HEK293 (cell line): ENCODE measurements at regions not wholly inside any gene's neighbourhood (a gene's known extent, or its start where the extent isn't known, plus 50 kb on each side); places are given as distances from the start of the nearest gene placed in this dataset.
"Not testable (repeated sequence)": the region's sequence is repeated elsewhere in the genome, so short reads cannot be mapped to it uniquely, and the experiment has no call there.

Experiments used
- CTCF ChIA-PET: fragments of 350-600 bp; formaldehyde crosslinking; extraction: SDS; loops from one replicate; lab custom pipeline; 2021; ENCODE audit warnings: antibody characterized with exemption; lab: Yijun Ruan, JAX
- POLR2A ChIA-PET: fragments of 300-600 bp; formaldehyde crosslinking; extraction: SDS; loops from one replicate; lab custom pipeline; 2020; ENCODE audit warnings: antibody characterized with exemption, inconsistent platforms; lab: Yijun Ruan, JAX
- H3K27ac ChIP-seq: fragments of 200-500 bp; sonication (Bioruptor generic); 2 replicates; pipeline ENCODE4 v1.5.1; 2014; ENCODE audit warnings: low read depth, low read length, control low read depth, inconsistent platforms; ENCODE audit errors: extremely low read depth
- H3K36me3 ChIP-seq, 2 experiments: fragments of 200-500 bp in 1 of 2; sonication (Bioruptor generic) in 1 of 2; 1 replicate in 1 of 2; 2 replicates in 1 of 2; pipeline ENCODE4 v1.5.1; 2014 to 2017; ENCODE audit warnings: inconsistent platforms in 2 of 2, low read length in 2 of 2; ENCODE audit not compliant: control insufficient read depth in 2 of 2, insufficient read depth in 1 of 2
- H3K4me1 ChIP-seq: fragments of 200-500 bp; sonication (Bioruptor generic); 2 replicates; pipeline ENCODE4 v1.5.1; 2014; ENCODE audit warnings: mild to moderate bottlenecking, low read length, inconsistent platforms; ENCODE audit not compliant: control insufficient read depth, insufficient read depth
- H3K4me3 ChIP-seq: 2 replicates; pipeline ENCODE4 v1.5.1; 2011; ENCODE audit warnings: low read depth, mild to moderate bottlenecking, control low read depth, low read length, moderate library complexity
- H3K9me3 ChIP-seq: fragments of 200-500 bp; sonication (Bioruptor generic); 2 replicates; pipeline ENCODE4 v1.5.1; 2014; ENCODE audit warnings: low read depth, low read length, inconsistent platforms; ENCODE audit not compliant: control insufficient read depth, insufficient read depth
- GLI4 ChIP-seq: fragments of 450-650 bp; formaldehyde crosslinking; IDR thresholded peaks from 2 replicates; pipeline ENCODE4 v1.5.1; 2016; ENCODE audit warnings: missing biosample characterization, missing genetic modification characterization
- REST ChIP-seq: fragments of 450-650 bp; formaldehyde crosslinking; IDR thresholded peaks from 2 replicates; pipeline ENCODE4 v1.5.1; 2016; ENCODE audit warnings: missing biosample characterization, missing genetic modification characterization
- ZFP3 ChIP-seq: fragments of 450-650 bp; formaldehyde crosslinking; IDR thresholded peaks from 2 replicates; pipeline ENCODE4 v1.5.1; 2016; ENCODE audit warnings: low read depth, missing biosample characterization, missing genetic modification characterization
- ZNF157 ChIP-seq: fragments of 450-650 bp; formaldehyde crosslinking; IDR thresholded peaks from 2 replicates; pipeline ENCODE4 v1.5.1; 2016; ENCODE audit warnings: missing biosample characterization, missing genetic modification characterization
- ZNF302 ChIP-seq: fragments of 450-650 bp; formaldehyde crosslinking; IDR thresholded peaks from 2 replicates; pipeline ENCODE4 v1.5.1; 2016; ENCODE audit warnings: missing biosample characterization, missing genetic modification characterization, low read depth
- ZNF335 ChIP-seq: fragments of 450-650 bp; formaldehyde crosslinking; conservative IDR thresholded peaks from 2 replicates; pipeline ENCODE4 v1.5.1; 2016; ENCODE audit warnings: missing biosample characterization, missing genetic modification characterization
- ZNF354C ChIP-seq: fragments of 450-650 bp; formaldehyde crosslinking; IDR thresholded peaks from 2 replicates; pipeline ENCODE4 v1.5.1; 2016; ENCODE audit warnings: missing biosample characterization, missing genetic modification characterization, low read depth, borderline replicate concordance
- ZNF366 ChIP-seq: fragments of 450-650 bp; formaldehyde crosslinking; conservative IDR thresholded peaks from 2 replicates; pipeline ENCODE4 v1.5.1; 2016; ENCODE audit warnings: missing biosample characterization, missing genetic modification characterization
- ZNF548 ChIP-seq: fragments of 450-650 bp; formaldehyde crosslinking; IDR thresholded peaks from 2 replicates; pipeline ENCODE4 v1.5.1; 2016; ENCODE audit warnings: missing biosample characterization, missing genetic modification characterization
- ZNF639 ChIP-seq: fragments of 450-650 bp; formaldehyde crosslinking; IDR thresholded peaks from 2 replicates; pipeline ENCODE4 v1.5.1; 2016; ENCODE audit warnings: missing biosample characterization, missing genetic modification characterization
- ZNF677 ChIP-seq: fragments of 450-650 bp; IDR thresholded peaks from 2 replicates; pipeline ENCODE4 v1.5.0; 2018; ENCODE audit warnings: missing biosample characterization, mild to moderate bottlenecking, missing genetic modification characterization, moderate library complexity
- ZNF701 ChIP-seq: fragments of 450-650 bp; formaldehyde crosslinking; IDR thresholded peaks from 2 replicates; pipeline ENCODE4 v1.5.1; 2016; ENCODE audit warnings: missing biosample characterization, missing genetic modification characterization
- ZNF777 ChIP-seq: fragments of 450-650 bp; formaldehyde crosslinking; IDR thresholded peaks from 2 replicates; pipeline ENCODE4 v1.5.1; 2017; ENCODE audit warnings: missing biosample characterization, missing genetic modification characterization, borderline replicate concordance
- ZNF791 ChIP-seq: fragments of 450-650 bp; formaldehyde crosslinking; IDR thresholded peaks from 2 replicates; pipeline ENCODE4 v1.5.1; 2016; ENCODE audit warnings: missing biosample characterization, missing genetic modification characterization
- ZNF792 ChIP-seq: fragments of 450-650 bp; formaldehyde crosslinking; IDR thresholded peaks from 2 replicates; pipeline ENCODE4 v1.5.1; 2016; ENCODE audit warnings: missing biosample characterization, missing genetic modification characterization
- ZSCAN4 ChIP-seq: fragments of 450-650 bp; formaldehyde crosslinking; IDR thresholded peaks from 2 replicates; pipeline ENCODE4 v1.5.1; 2017; ENCODE audit warnings: missing biosample characterization, missing genetic modification characterization
- ZXDB ChIP-seq: fragments of 450-650 bp; formaldehyde crosslinking; IDR thresholded peaks from 2 replicates; pipeline ENCODE4 v1.5.1; 2016; ENCODE audit warnings: missing biosample characterization, missing genetic modification characterization
- TF ChIP-seq, protein P1 (sequence below): IDR thresholded peaks from 2 replicates; pipeline ENCODE4 v1.6.1; 2011; ENCODE audit warnings: mild to moderate bottlenecking, low read depth, low read length, borderline replicate concordance

DNA sequence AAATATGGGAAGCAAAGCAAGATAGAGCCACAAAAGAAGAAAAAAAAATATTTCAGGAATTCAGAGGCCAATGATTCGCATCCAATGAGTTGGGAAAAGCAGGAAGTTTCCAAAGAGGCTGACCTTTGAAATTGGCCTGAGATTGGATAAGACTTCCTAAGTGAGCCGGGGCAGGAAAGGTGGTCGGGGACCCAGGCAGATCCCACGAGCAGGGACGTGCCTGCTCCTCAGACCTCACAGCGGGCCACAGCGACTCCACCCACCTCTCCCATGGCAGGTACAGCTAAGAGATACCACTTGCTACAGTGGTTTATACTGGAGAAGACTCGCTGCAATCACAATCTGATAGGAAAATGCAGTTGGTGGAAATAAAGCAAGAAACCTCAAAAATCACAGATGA is 102.8 kb upstream of the SALL3 start (continued):
- no peak for TF ChIP-seq REST (tag by site-specific recombination)
- TF ChIP-seq ZNF701 (tag by site-specific recombination) = no peak
- no peak for TF ChIP-seq ZNF791
- no peak for TF ChIP-seq ZNF335 (tag by site-specific recombination)

- no peak for TF ChIP-seq GLI4
- Histone ChIP-seq H3K36me3 (no peaks in the 10 kb centered on the region), H3K4me3 (no peak overlapping the region), H3K9me3 (no peaks in the 10 kb centered on the region), H3K4me1 (no peaks in the 10 kb centered on the region), H3K27ac (no peak overlapping the region)
- POLR2A ChIA-PET = no interaction called here
- CTCF ChIA-PET = interaction anchor here (1.0 kb wide), 1 partner anchor 17 kb away, joined by 4 read pairs; no protein-coding TSS in a partner anchor
Observed at GRCh38 chr18:78878335-78878734, 101.3 kb upstream of the SALL3 start.

DNA sequence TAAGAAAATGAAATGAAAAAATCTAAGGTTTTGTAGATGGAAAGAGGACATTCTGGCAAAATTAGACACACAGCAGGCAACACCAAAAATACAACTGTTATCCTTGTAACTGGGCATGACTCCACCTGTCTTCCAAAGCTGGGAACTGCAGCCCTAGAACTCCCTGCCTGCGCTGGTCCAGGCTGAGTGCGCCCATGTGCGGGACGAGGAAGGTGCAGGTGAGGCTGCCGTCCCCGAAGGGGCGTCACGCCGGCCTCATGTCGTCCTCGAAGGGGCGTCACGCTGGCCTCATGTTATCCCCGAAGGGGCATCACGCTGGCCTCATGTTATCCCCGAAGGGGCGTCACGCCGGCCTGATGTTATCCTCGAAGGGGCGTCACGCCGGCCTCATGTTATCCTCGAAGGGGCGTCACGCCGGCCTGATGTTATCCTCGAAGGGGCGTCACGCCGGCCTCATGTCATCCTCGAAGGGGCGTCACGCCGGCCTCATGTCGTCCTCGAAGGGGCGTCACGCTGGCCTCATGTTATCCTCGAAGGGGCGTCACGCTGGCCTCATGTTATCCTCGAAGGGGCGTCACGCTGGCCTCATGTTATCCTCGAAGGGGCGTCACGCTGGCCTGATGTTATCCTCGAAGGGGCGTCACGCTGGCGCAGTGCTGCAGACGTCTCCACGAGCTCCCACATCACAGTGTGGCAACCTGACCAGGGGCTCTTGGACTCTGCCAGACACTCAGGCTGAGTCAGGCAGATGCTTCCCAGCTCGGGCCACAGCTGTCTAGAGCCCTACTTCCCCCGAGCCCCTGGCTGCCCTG is 100.3 kb upstream of the SALL3 start:
- H3K27ac ChIP-seq, H3K9me3 ChIP-seq, H3K36me3 ChIP-seq, POLR2A ChIA-PET, H3K4me3 ChIP-seq, H3K4me1 ChIP-seq: not testable (repeated sequence)
- CTCF ChIA-PET = interaction anchor here (1.0 to 1.2 kb wide), 2 partner anchors 17 to 68 kb away, joined by 3 to 4 read pairs; no protein-coding TSS in a partner anchor

- POLR2A ChIA-PET = no interaction called here
- Histone ChIP-seq H3K4me3 (no peak overlapping the region), H3K4me1 (no peaks in the 10 kb centered on the region), H3K9me3 (no peaks in the 10 kb centered on the region), H3K36me3 (no peaks in the 10 kb centered on the region), H3K27ac (no peak overlapping the region)
- TF ChIP-seq ZFP3 (tag by site-specific recombination) (no peak), ZNF677 (tag by site-specific recombination) (no peak), ZNF157 (tag by site-specific recombination) (no peak), ZNF548 (tag by site-specific recombination) (no peak), ZNF777 (tag by site-specific recombination) (no peak), GLI4 (no peak), ZNF366 (tag by site-specific recombination) (no peak), ZXDB (tag by site-specific recombination) (no peak)
- CTCF ChIA-PET = no interaction called here
Observed at GRCh38 chr18:78882585-78882984, 97.0 kb upstream of the SALL3 start.

- no peaks in the 10 kb centered on the region for H3K4me1 ChIP-seq
- ChIA-PET CTCF (interaction anchor here (0.6 to 3.6 kb wide), 2 partner anchors 8 to 367 kb away, joined by 3 to 23 read pairs; no protein-coding TSS in a partner anchor), POLR2A (no interaction called here)
- no peaks in the 10 kb centered on the region for H3K36me3 ChIP-seq
- no peak overlapping the region for H3K27ac ChIP-seq
- no peaks in the 10 kb centered on the region; the same call in 1 of the 2 replicates for H3K9me3 ChIP-seq
- H3K4me3 ChIP-seq = no peak overlapping the region
- no peak for TF ChIP-seq ZSCAN4 (tag by site-specific recombination)
- TF ChIP-seq ZNF639 (tag by site-specific recombination) = no peak
- no peak for TF ChIP-seq ZNF302 (tag by site-specific recombination)
- TF ChIP-seq, protein P1, sequence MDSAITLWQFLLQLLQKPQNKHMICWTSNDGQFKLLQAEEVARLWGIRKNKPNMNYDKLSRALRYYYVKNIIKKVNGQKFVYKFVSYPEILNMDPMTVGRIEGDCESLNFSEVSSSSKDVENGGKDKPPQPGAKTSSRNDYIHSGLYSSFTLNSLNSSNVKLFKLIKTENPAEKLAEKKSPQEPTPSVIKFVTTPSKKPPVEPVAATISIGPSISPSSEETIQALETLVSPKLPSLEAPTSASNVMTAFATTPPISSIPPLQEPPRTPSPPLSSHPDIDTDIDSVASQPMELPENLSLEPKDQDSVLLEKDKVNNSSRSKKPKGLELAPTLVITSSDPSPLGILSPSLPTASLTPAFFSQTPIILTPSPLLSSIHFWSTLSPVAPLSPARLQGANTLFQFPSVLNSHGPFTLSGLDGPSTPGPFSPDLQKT = no peak
- TF ChIP-seq ZNF792 = no peak
- no peak for TF ChIP-seq ZNF354C (tag by site-specific recombination)
Observed at GRCh38 chr18:78883501-78883900, 96.1 kb upstream of the SALL3 start.
